HL-60/S4 treated with phorbol 12-myristate 13-acetate at 8.2 ng/mL for 4 days and 3 days (cell line): ENCODE measurements at regions not wholly inside any gene's neighbourhood (a gene's known extent, or its start where the extent isn't known, plus 50 kb on each side); places are given as distances from the start of the nearest gene placed in this dataset.
"Not testable (repeated sequence)": the region's sequence is repeated elsewhere in the genome, so short reads cannot be mapped to it uniquely, and the experiment has no call there.

Source experiments
- in situ Hi-C: fragments of 300-500 bp; cut with MboI; formaldehyde crosslinking; loops from 2 replicates; pipeline ENCODE4 v1.15.0; 2022; ENCODE audit warnings: low sequenced_read_pairs

GRCh38 chr1:195763907-195764374 is 844.3 kb downstream of the KCNT2 start:
- in situ Hi-C loops, result no loop called here

GRCh38 chr1:195763146-195763906 is 844.9 kb downstream of the KCNT2 start:
- in situ Hi-C loops, result no loop called here

- in situ Hi-C loops, result no loop called here
These were observed 847.1 kb downstream of the KCNT2 start for GRCh38 chr1:195761104-195761503.

- in situ Hi-C loops, result no loop called here
These were observed 852.1 kb downstream of the KCNT2 start for GRCh38 chr1:195756109-195756508.

GRCh38 chr1:195754874-195755273 is 853.4 kb downstream of the KCNT2 start:
- in situ Hi-C loops, result no loop called here

- in situ Hi-C loops, result no loop called here
These were observed 853.9 kb downstream of the KCNT2 start for GRCh38 chr1:195754303-195754702.

- in situ Hi-C loops, result no loop called here
These were observed 859.3 kb downstream of the KCNT2 start for GRCh38 chr1:195748969-195749368.

- in situ Hi-C loops, result no loop called here
These were observed 862.8 kb downstream of the KCNT2 start for GRCh38 chr1:195745189-195746010.

- in situ Hi-C loops, result no loop called here
These were observed 864.0 kb downstream of the KCNT2 start for GRCh38 chr1:195744256-195744655.

GRCh38 chr1:195740862-195741261 is 867.4 kb downstream of the KCNT2 start:
- in situ Hi-C loops, result no loop called here

GRCh38 chr1:195738966-195739650 is 869.1 kb downstream of the KCNT2 start:
- in situ Hi-C loops, result no loop called here

GRCh38 chr1:195735140-195735539 is 873.1 kb downstream of the KCNT2 start:
- in situ Hi-C loops, result no loop called here

- in situ Hi-C loops, result no loop called here
These were observed 874.4 kb downstream of the KCNT2 start for GRCh38 chr1:195733826-195734225.

GRCh38 chr1:195733408-195733807 is 874.8 kb downstream of the KCNT2 start:
- in situ Hi-C loops, result no loop called here

- in situ Hi-C loops, result no loop called here
These were observed 876.9 kb downstream of the KCNT2 start for GRCh38 chr1:195731385-195731784.

- in situ Hi-C loops, result no loop called here
These were observed 884.4 kb downstream of the KCNT2 start for GRCh38 chr1:195723796-195724194.

GRCh38 chr1:195722852-195723795 is 885.1 kb downstream of the KCNT2 start:
- in situ Hi-C loops, result not testable (repeated sequence)

- in situ Hi-C loops, result not testable (repeated sequence)
These were observed 886.1 kb downstream of the KCNT2 start for GRCh38 chr1:195722146-195722545.

- in situ Hi-C loops, result no loop called here
These were observed 886.8 kb downstream of the KCNT2 start for GRCh38 chr1:195721210-195721971.

- in situ Hi-C loops, result no loop called here
These were observed 890.6 kb downstream of the KCNT2 start for GRCh38 chr1:195717651-195718050.
